HEK293 (cell line): ENCODE measurements at regions not wholly inside any gene's neighbourhood (a gene's known extent, or its start where the extent isn't known, plus 50 kb on each side); places are given as distances from the start of the nearest gene placed in this dataset.

Experiments used
- CTCF ChIA-PET: fragments of 350-600 bp; formaldehyde crosslinking; extraction: SDS; loops from one replicate; lab custom pipeline; 2021; ENCODE audit warnings: antibody characterized with exemption; lab: Yijun Ruan, JAX
- POLR2A ChIA-PET: fragments of 300-600 bp; formaldehyde crosslinking; extraction: SDS; loops from one replicate; lab custom pipeline; 2020; ENCODE audit warnings: antibody characterized with exemption, inconsistent platforms; lab: Yijun Ruan, JAX
- H3K27ac ChIP-seq: fragments of 200-500 bp; sonication (Bioruptor generic); 2 replicates; pipeline ENCODE4 v1.5.1; 2014; ENCODE audit warnings: low read depth, low read length, control low read depth, inconsistent platforms; ENCODE audit errors: extremely low read depth
- H3K36me3 ChIP-seq, 2 experiments: fragments of 200-500 bp in 1 of 2; sonication (Bioruptor generic) in 1 of 2; 1 replicate in 1 of 2; 2 replicates in 1 of 2; pipeline ENCODE4 v1.5.1; 2014 to 2017; ENCODE audit warnings: inconsistent platforms in 2 of 2, low read length in 2 of 2; ENCODE audit not compliant: control insufficient read depth in 2 of 2, insufficient read depth in 1 of 2
- H3K4me1 ChIP-seq: fragments of 200-500 bp; sonication (Bioruptor generic); 2 replicates; pipeline ENCODE4 v1.5.1; 2014; ENCODE audit warnings: mild to moderate bottlenecking, low read length, inconsistent platforms; ENCODE audit not compliant: control insufficient read depth, insufficient read depth
- H3K4me3 ChIP-seq: 2 replicates; pipeline ENCODE4 v1.5.1; 2011; ENCODE audit warnings: low read depth, mild to moderate bottlenecking, control low read depth, low read length, moderate library complexity
- H3K9me3 ChIP-seq: fragments of 200-500 bp; sonication (Bioruptor generic); 2 replicates; pipeline ENCODE4 v1.5.1; 2014; ENCODE audit warnings: low read depth, low read length, inconsistent platforms; ENCODE audit not compliant: control insufficient read depth, insufficient read depth
- BCL6B ChIP-seq: fragments of 450-650 bp; formaldehyde crosslinking; IDR thresholded peaks from 2 replicates; pipeline ENCODE4 v1.5.1; 2017; ENCODE audit warnings: missing biosample characterization, missing genetic modification characterization
- FEZF1 ChIP-seq: fragments of 450-650 bp; formaldehyde crosslinking; IDR thresholded peaks from 2 replicates; pipeline ENCODE4 v1.5.1; 2016; ENCODE audit warnings: missing biosample characterization, missing genetic modification characterization
- HOXC10 ChIP-seq: sonication (generic); formaldehyde crosslinking; IDR thresholded peaks from 2 replicates; pipeline ENCODE4 v1.8.1; 2023; ENCODE audit warnings: mild to moderate bottlenecking, missing genetic modification reagents
- KLF17 ChIP-seq: fragments of 450-650 bp; formaldehyde crosslinking; IDR thresholded peaks from 2 replicates; pipeline ENCODE4 v1.5.1; 2016; ENCODE audit warnings: missing biosample characterization, missing genetic modification characterization
- OSR2 ChIP-seq: fragments of 450-650 bp; formaldehyde crosslinking; IDR thresholded peaks from 2 replicates; pipeline ENCODE4 v1.5.1; 2016; ENCODE audit warnings: missing biosample characterization, missing genetic modification characterization
- OVOL3 ChIP-seq: fragments of 450-650 bp; formaldehyde crosslinking; IDR thresholded peaks from 2 replicates; pipeline ENCODE4 v1.5.1; 2016; ENCODE audit warnings: missing biosample characterization, missing genetic modification characterization
- PRDM6 ChIP-seq: fragments of 450-650 bp; formaldehyde crosslinking; IDR thresholded peaks from 2 replicates; pipeline ENCODE4 v1.5.1; 2017; ENCODE audit warnings: missing biosample characterization, missing genetic modification characterization
- REPIN1 ChIP-seq: fragments of 450-650 bp; formaldehyde crosslinking; IDR thresholded peaks from 2 replicates; pipeline ENCODE4 v1.5.1; 2017; ENCODE audit warnings: missing biosample characterization, missing genetic modification characterization, low read depth
- SETDB1 ChIP-seq: IDR thresholded peaks from one replicate; pipeline ENCODE4 v1.6.1; 2017; ENCODE audit warnings: mild to moderate bottlenecking, low read length, moderate library complexity, mixed read lengths; ENCODE audit not compliant: insufficient read length
- SP7 ChIP-seq: fragments of 450-650 bp; formaldehyde crosslinking; IDR thresholded peaks from 2 replicates; pipeline ENCODE4 v1.5.1; 2016; ENCODE audit warnings: missing biosample characterization, missing genetic modification characterization
- TRIM28 ChIP-seq: IDR thresholded peaks from 2 replicates; pipeline ENCODE4 v1.6.1; 2011; ENCODE audit warnings: low read length, control low read depth, borderline replicate concordance
- ZBTB10 ChIP-seq: fragments of 450-650 bp; formaldehyde crosslinking; IDR thresholded peaks from 2 replicates; pipeline ENCODE4 v1.5.1; 2016; ENCODE audit warnings: missing biosample characterization, missing genetic modification characterization
- ZBTB20 ChIP-seq: fragments of 450-650 bp; formaldehyde crosslinking; IDR thresholded peaks from 2 replicates; pipeline ENCODE4 v1.5.1; 2016; ENCODE audit warnings: missing biosample characterization, missing genetic modification characterization
- ZNF140 ChIP-seq: fragments of 450-650 bp; formaldehyde crosslinking; IDR thresholded peaks from 2 replicates; pipeline ENCODE4 v1.5.1; 2016; ENCODE audit warnings: missing biosample characterization, missing genetic modification characterization
- ZNF184 ChIP-seq: fragments of 450-650 bp; IDR thresholded peaks from 2 replicates; pipeline ENCODE4 v1.5.1; 2018; ENCODE audit warnings: missing biosample characterization, mild to moderate bottlenecking, missing genetic modification characterization
- ZNF280C ChIP-seq: fragments of 450-650 bp; formaldehyde crosslinking; IDR thresholded peaks from 2 replicates; pipeline ENCODE4 v1.5.1; 2016; ENCODE audit warnings: missing biosample characterization, missing genetic modification characterization
- ZNF335 ChIP-seq: fragments of 450-650 bp; formaldehyde crosslinking; conservative IDR thresholded peaks from 2 replicates; pipeline ENCODE4 v1.5.1; 2016; ENCODE audit warnings: missing biosample characterization, missing genetic modification characterization
- ZNF391 ChIP-seq: fragments of 450-650 bp; formaldehyde crosslinking; IDR thresholded peaks from 2 replicates; pipeline ENCODE4 v1.5.1; 2016; ENCODE audit warnings: low read depth, missing biosample characterization, missing genetic modification characterization, borderline replicate concordance
- ZNF558 ChIP-seq: fragments of 450-650 bp; formaldehyde crosslinking; IDR thresholded peaks from 2 replicates; pipeline ENCODE4 v1.5.1; 2016; ENCODE audit warnings: missing biosample characterization, missing genetic modification characterization
- ZNF561 ChIP-seq: fragments of 450-650 bp; IDR thresholded peaks from 2 replicates; pipeline ENCODE4 v1.5.1; 2018; ENCODE audit warnings: missing biosample characterization, missing genetic modification characterization, borderline replicate concordance
- ZNF596 ChIP-seq: fragments of 450-650 bp; IDR thresholded peaks from 2 replicates; pipeline ENCODE4 v1.5.0; 2018; ENCODE audit warnings: missing biosample characterization, mild to moderate bottlenecking, missing genetic modification characterization, moderate library complexity
- ZNF600 ChIP-seq: fragments of 450-650 bp; formaldehyde crosslinking; IDR thresholded peaks from 2 replicates; pipeline ENCODE4 v1.5.1; 2016; ENCODE audit warnings: missing biosample characterization, missing genetic modification characterization
- ZNF639 ChIP-seq: fragments of 450-650 bp; formaldehyde crosslinking; IDR thresholded peaks from 2 replicates; pipeline ENCODE4 v1.5.1; 2016; ENCODE audit warnings: missing biosample characterization, missing genetic modification characterization
- ZNF768 ChIP-seq: fragments of 450-650 bp; formaldehyde crosslinking; IDR thresholded peaks from 2 replicates; pipeline ENCODE4 v1.5.1; 2018; ENCODE audit warnings: missing biosample characterization, mild to moderate bottlenecking, missing genetic modification characterization
- ZNF785 ChIP-seq: fragments of 450-650 bp; formaldehyde crosslinking; IDR thresholded peaks from 2 replicates; pipeline ENCODE4 v1.5.1; 2016; ENCODE audit warnings: missing biosample characterization, missing genetic modification characterization

- no peak for TF ChIP-seq ZNF639 (tag by site-specific recombination)
- no peak for TF ChIP-seq ZNF768 (tag by site-specific recombination)
- TF ChIP-seq ZNF600: no peak
- TF ChIP-seq HOXC10 (CRISPR knock-in tag): no peak
- no peak for TF ChIP-seq ZNF140 (tag by site-specific recombination)
- no peak for TF ChIP-seq ZNF561
Observed at GRCh38 chr3:135871311-135871710, 94.2 kb upstream of the PPP2R3A start (continued).

- Histone ChIP-seq H3K27ac (no peak overlapping the region), H3K4me1 (no peaks in the 10 kb centered on the region), H3K9me3 (no peaks in the 10 kb centered on the region), H3K36me3 (no peaks in the 10 kb centered on the region), H3K4me3 (no peak overlapping the region)
- ChIA-PET POLR2A (no interaction called here), CTCF (interaction anchor here (0.6 kb wide), 1 partner anchor 111 kb away, joined by 4 read pairs; no protein-coding TSS in a partner anchor)
- TF ChIP-seq SETDB1 (peak; percentile 90), ZNF558 (tag by site-specific recombination) (no peak)
Observed at GRCh38 chr3:135874035-135874434, 91.5 kb upstream of the PPP2R3A start.

- Histone ChIP-seq H3K36me3 (no peaks in the 10 kb centered on the region), H3K27ac (no peak overlapping the region), H3K4me1 (no peaks in the 10 kb centered on the region), H3K4me3 (no peak overlapping the region), H3K9me3 (no peaks in the 10 kb centered on the region)
- POLR2A ChIA-PET: no interaction called here
- CTCF ChIA-PET: no interaction called here
- TF ChIP-seq ZNF280C (tag by site-specific recombination): no peak
- no peak for TF ChIP-seq SP7
- no peak for TF ChIP-seq ZBTB10 (tag by site-specific recombination)
- TF ChIP-seq OSR2 (tag by site-specific recombination): no peak
- no peak for TF ChIP-seq PRDM6
- TF ChIP-seq ZNF184 (tag by site-specific recombination): no peak
- no peak for TF ChIP-seq KLF17
- TF ChIP-seq ZNF785 (tag by site-specific recombination): no peak
- no peak for TF ChIP-seq ZBTB20 (tag by site-specific recombination)
- TF ChIP-seq FEZF1: no peak
- no peak for TF ChIP-seq ZNF561
- TF ChIP-seq ZNF391 (tag by site-specific recombination): no peak
- no peak for TF ChIP-seq ZNF596 (tag by site-specific recombination)
- TF ChIP-seq BCL6B: no peak
- no peak for TF ChIP-seq TRIM28
- no peak for TF ChIP-seq ZNF335 (tag by site-specific recombination)
- TF ChIP-seq REPIN1 (tag by site-specific recombination): no peak
- TF ChIP-seq OVOL3: no peak
Observed at GRCh38 chr3:135878501-135878900, 87.0 kb upstream of the PPP2R3A start.
